Trophoblast cell (in vitro differentiated cells and primary cell): ENCODE measurements at regions not wholly inside any gene's neighbourhood (a gene's known extent, or its start where the extent isn't known, plus 50 kb on each side); places are given as distances from the start of the nearest gene placed in this dataset.

Experiments used
- DNase-seq, 2 donors: peaks; one replicate each; pipeline ENCODE4 v3.0.0-alpha.2; 2016
- H2AFZ ChIP-seq: 2 replicates; pipeline ENCODE4 v1.6.1; 2013; ENCODE audit warnings: low read length, moderate library complexity, mild to moderate bottlenecking; ENCODE audit not compliant: insufficient read depth, poor library complexity
- H2AK5ac ChIP-seq: 2 replicates; pipeline ENCODE4 v1.6.1; 2013; ENCODE audit warnings: mild to moderate bottlenecking, low read length
- H2BK120ac ChIP-seq: 2 replicates; pipeline ENCODE4 v1.6.1; 2013; ENCODE audit warnings: low read length, mild to moderate bottlenecking, moderate library complexity; ENCODE audit not compliant: insufficient read depth, poor library complexity
- H2BK12ac ChIP-seq: 2 replicates; pipeline ENCODE4 v1.6.1; 2013; ENCODE audit warnings: mild to moderate bottlenecking, low read length, moderate library complexity
- H2BK5ac ChIP-seq: 2 replicates; pipeline ENCODE4 v1.6.1; 2013; ENCODE audit warnings: low read length, low read depth, moderate library complexity, mild to moderate bottlenecking; ENCODE audit not compliant: poor library complexity
- H3K14ac ChIP-seq: 2 replicates; pipeline ENCODE4 v1.6.1; 2013; ENCODE audit warnings: mild to moderate bottlenecking, low read length
- H3K18ac ChIP-seq: 2 replicates; pipeline ENCODE4 v1.6.1; 2013; ENCODE audit warnings: mild to moderate bottlenecking, low read length
- H3K23ac ChIP-seq: 2 replicates; pipeline ENCODE4 v1.6.1; 2013; ENCODE audit warnings: low read length
- H3K27ac ChIP-seq: 2 replicates; pipeline ENCODE4 v1.5.1; 2013; ENCODE audit warnings: low read depth, mild to moderate bottlenecking, inconsistent platforms, low read length, moderate library complexity
- H3K27me3 ChIP-seq: 2 replicates; pipeline ENCODE4 v1.6.1; 2013; ENCODE audit warnings: inconsistent platforms, mild to moderate bottlenecking, low read length, moderate library complexity; ENCODE audit not compliant: insufficient read depth
- H3K36me3 ChIP-seq, 2 experiments: 1 replicate in 1 of 2; 2 replicates in 1 of 2; pipeline ENCODE4 v1.6.1; 2013; ENCODE audit warnings: low read length in 2 of 2, mild to moderate bottlenecking in 2 of 2, moderate library complexity in 1 of 2; ENCODE audit not compliant: insufficient read depth in 2 of 2, control insufficient read depth in 1 of 2
- H3K4ac ChIP-seq: 2 replicates; pipeline ENCODE4 v1.6.1; 2013; ENCODE audit warnings: low read depth, mild to moderate bottlenecking, low read length, moderate library complexity
- H3K4me1 ChIP-seq, 2 experiments: 1 replicate in 1 of 2; 2 replicates in 1 of 2; pipeline ENCODE4 v1.6.1; 2013; ENCODE audit warnings: low read length in 2 of 2, mild to moderate bottlenecking in 2 of 2, moderate library complexity in 1 of 2; ENCODE audit not compliant: insufficient read depth in 2 of 2, control insufficient read depth in 1 of 2
- H3K4me2 ChIP-seq: 2 replicates; pipeline ENCODE4 v1.6.1; 2013; ENCODE audit warnings: inconsistent platforms, mild to moderate bottlenecking, low read length, moderate library complexity
- H3K4me3 ChIP-seq: 2 replicates; pipeline ENCODE4 v1.5.1; 2013; ENCODE audit warnings: mild to moderate bottlenecking, low read depth, low read length, inconsistent platforms
- H3K79me1 ChIP-seq: one replicate; pipeline ENCODE4 v1.6.1; 2013; ENCODE audit warnings: low read length
- H3K79me2 ChIP-seq: 2 replicates; pipeline ENCODE4 v1.6.1; 2013; ENCODE audit warnings: low read length, mild to moderate bottlenecking; ENCODE audit not compliant: control insufficient read depth, insufficient read depth, poor library complexity
- H3K9ac ChIP-seq: 2 replicates; pipeline ENCODE4 v1.6.1; 2013; ENCODE audit warnings: mild to moderate bottlenecking, low read length
- H3K9me3 ChIP-seq: 2 replicates; pipeline ENCODE4 v1.6.1; 2013; ENCODE audit warnings: low read depth, mild to moderate bottlenecking, control low read depth, inconsistent platforms, low read length; ENCODE audit not compliant: insufficient read depth
- H4K12ac ChIP-seq: 2 replicates; pipeline ENCODE4 v1.6.1; 2013; ENCODE audit warnings: low read depth, mild to moderate bottlenecking, low read length, moderate library complexity
- H4K8ac ChIP-seq: 2 replicates; pipeline ENCODE4 v1.6.1; 2013; ENCODE audit warnings: low read depth, mild to moderate bottlenecking, low read length, moderate library complexity
- H4K91ac ChIP-seq: one replicate; pipeline ENCODE4 v1.6.1; 2013; ENCODE audit warnings: low read depth, mild to moderate bottlenecking, low read length, moderate library complexity
- WGBS: extraction: QIAGEN DNeasy Blood & Tissue Kit; methylation state at CpG from one replicate; pipeline ENCODE4 v1.1.7; 2013; ENCODE audit warnings: missing lambda C conversion rate; ENCODE audit not compliant: insufficient read length, insufficient coverage; ENCODE audit errors: extremely low coverage; 5-methylcytosine and 5-hydroxymethylcytosine counted together

DNA sequence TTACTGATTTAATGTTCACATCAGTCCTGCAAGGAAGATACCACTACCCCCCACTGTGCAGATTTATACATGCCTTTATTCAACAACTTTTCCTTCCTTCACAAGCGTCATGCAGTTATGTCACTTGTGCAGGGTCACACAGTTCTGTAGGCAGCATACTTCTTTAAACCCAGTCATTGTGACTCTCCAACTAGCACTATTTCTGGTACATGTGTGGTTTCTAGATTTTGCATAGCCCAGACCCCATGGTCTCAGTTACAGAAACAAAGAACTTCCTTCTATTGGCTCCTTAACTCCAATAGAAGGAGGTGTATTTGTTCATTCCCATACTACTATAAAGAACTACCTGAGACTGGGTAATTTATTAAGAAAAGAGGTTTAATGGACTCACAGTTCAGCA lies 333.1 kb downstream of the ZNF516 start:
- Histone ChIP-seq H4K91ac (no peak overlapping the region), H3K27ac (no peak overlapping the region), H3K4me2 (no peak overlapping the region), H3K79me2 (no peaks in the 10 kb centered on the region), H2BK120ac (no peak overlapping the region), H3K9ac (no peak overlapping the region), H3K9me3 (peaks cover 2% of the 10 kb centered on the region), H3K18ac (no peak overlapping the region), H3K23ac (no peak overlapping the region), H3K14ac (no peak overlapping the region), H3K4me1 (no peaks in the 10 kb centered on the region), H3K79me1 (no peaks in the 10 kb centered on the region), H4K12ac (no peak overlapping the region), H2AK5ac (no peak overlapping the region), H4K8ac (no peak overlapping the region), H2AFZ (no peak overlapping the region), H2BK12ac (no peak overlapping the region), H3K4me3 (no peak overlapping the region), H3K4ac (no peak overlapping the region), H2BK5ac (no peak overlapping the region), H3K36me3 (no peaks in the 10 kb centered on the region), H3K27me3 (no peaks in the 10 kb centered on the region)
- no CpG with 5 or more reads among the region's 1 CpG for WGBS
- no peak for DNase-seq

DNA sequence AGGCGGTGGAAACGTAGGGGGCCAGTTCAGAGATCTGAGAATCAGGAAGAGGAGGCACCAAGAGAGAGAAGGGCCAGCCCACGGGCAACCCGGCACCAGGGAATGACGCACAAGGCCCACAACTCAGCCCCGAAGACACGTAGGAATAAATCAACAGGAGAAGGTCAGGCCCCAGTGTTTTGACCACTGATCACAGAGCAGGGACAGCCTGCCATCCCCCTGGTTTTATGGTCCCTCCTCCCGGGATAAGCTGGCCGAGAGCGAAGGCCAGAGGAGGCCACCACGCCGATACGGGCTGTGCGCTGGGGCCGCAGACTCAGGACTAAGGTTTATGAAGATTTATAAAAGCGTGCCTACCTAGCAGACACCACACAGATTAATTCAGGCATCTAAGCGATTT lies 341.4 kb downstream of the ZNF516 start:
- H4K12ac ChIP-seq, result no peak overlapping the region
- H4K8ac ChIP-seq, result no peak overlapping the region
- no peak overlapping the region for H3K4me3 ChIP-seq
- no peak overlapping the region for H4K91ac ChIP-seq
- no peak overlapping the region for H3K9ac ChIP-seq
- DNase-seq, result no peak
- H2BK120ac ChIP-seq, result no peak overlapping the region
- no peak overlapping the region for H3K23ac ChIP-seq
- H2BK12ac ChIP-seq, result no peak overlapping the region
- no peak overlapping the region for H2BK5ac ChIP-seq
- H3K14ac ChIP-seq, result no peak overlapping the region
- no peak overlapping the region for H2AK5ac ChIP-seq
- H3K79me1 ChIP-seq, result no peaks in the 10 kb centered on the region
- no peak overlapping the region for H2AFZ ChIP-seq
- no peak overlapping the region for H3K4ac ChIP-seq
- H3K9me3 ChIP-seq, result peaks cover 2% of the 10 kb centered on the region
- no peak overlapping the region for H3K4me2 ChIP-seq
- no CpG with 5 or more reads among the region's 17 CpGs for WGBS
- H3K4me1 ChIP-seq, result no peaks in the 10 kb centered on the region
- no peak overlapping the region for H3K27ac ChIP-seq
- H3K18ac ChIP-seq, result no peak overlapping the region
- no peaks in the 10 kb centered on the region for H3K36me3 ChIP-seq
- no peaks in the 10 kb centered on the region for H3K79me2 ChIP-seq
- no peaks in the 10 kb centered on the region for H3K27me3 ChIP-seq

DNA sequence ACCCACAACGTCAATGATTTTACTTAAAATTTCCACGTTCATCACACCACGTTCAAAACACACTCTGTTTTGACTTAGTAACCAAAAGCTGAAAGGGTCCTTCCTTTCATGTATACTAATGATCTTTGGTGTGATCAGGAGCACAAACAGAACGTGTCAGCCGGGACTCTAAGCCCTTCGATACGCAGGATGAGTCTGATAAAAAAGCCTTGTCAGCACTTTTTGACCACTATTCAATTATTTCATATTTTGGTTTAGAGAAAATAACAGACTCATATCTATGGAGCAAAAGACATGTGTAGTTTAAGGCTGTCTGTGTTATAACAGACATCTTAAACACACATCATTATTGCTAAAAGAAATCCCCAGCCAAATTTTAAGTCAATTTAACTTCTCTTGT lies 345.3 kb downstream of the ZNF516 start:
- WGBS, result no CpG with 5 or more reads among the region's 7 CpGs

DNA sequence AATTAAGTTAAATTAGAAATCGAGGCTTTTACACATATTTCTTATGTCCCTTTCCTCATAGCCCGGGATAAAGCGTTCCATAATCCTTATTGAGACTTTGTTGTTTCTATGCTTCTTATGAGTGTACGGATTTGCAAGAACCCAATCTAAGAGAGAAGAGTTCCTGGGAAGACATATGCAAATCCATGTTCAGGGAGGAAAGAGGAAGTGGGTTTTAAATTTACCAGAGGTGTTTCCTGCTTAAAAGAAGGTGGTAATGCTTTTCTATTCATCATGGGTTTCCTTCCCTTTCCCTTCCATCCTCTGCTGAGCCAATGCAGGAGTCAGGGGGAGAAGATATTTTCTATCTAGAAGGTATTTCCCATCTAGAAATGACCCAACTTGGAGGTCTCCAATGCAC lies 345.8 kb downstream of the ZNF516 start:
- Histone ChIP-seq H3K9ac (no peak overlapping the region), H2BK12ac (no peak overlapping the region), H3K23ac (no peak overlapping the region), H2BK5ac (no peak overlapping the region), H4K8ac (no peak overlapping the region), H3K27me3 (no peaks in the 10 kb centered on the region), H3K4ac (no peak overlapping the region), H3K36me3 (no peaks in the 10 kb centered on the region), H3K14ac (no peak overlapping the region), H3K4me3 (no peak overlapping the region), H4K91ac (no peak overlapping the region), H3K4me2 (no peak overlapping the region), H4K12ac (no peak overlapping the region), H2BK120ac (no peak overlapping the region), H2AFZ (no peak overlapping the region), H3K27ac (no peak overlapping the region), H3K4me1 (no peaks in the 10 kb centered on the region), H3K18ac (no peak overlapping the region), H3K9me3 (peaks cover 2% of the 10 kb centered on the region), H3K79me2 (no peaks in the 10 kb centered on the region), H3K79me1 (no peaks in the 10 kb centered on the region), H2AK5ac (no peak overlapping the region)
- no peak for DNase-seq
- WGBS, result no CpG with 5 or more reads among the region's 4 CpGs

More for the DNA sequence above, 345.3 kb downstream of the ZNF516 start:
- Histone ChIP-seq H2AK5ac (no peak overlapping the region), H3K79me2 (no peaks in the 10 kb centered on the region), H3K9me3 (peaks cover 2% of the 10 kb centered on the region), H3K23ac (no peak overlapping the region), H3K27me3 (no peaks in the 10 kb centered on the region), H3K79me1 (no peaks in the 10 kb centered on the region), H4K8ac (no peak overlapping the region), H3K4ac (no peak overlapping the region), H3K4me3 (no peak overlapping the region), H2BK12ac (no peak overlapping the region), H3K36me3 (no peaks in the 10 kb centered on the region), H2AFZ (no peak overlapping the region), H3K27ac (no peak overlapping the region), H3K18ac (no peak overlapping the region), H4K91ac (no peak overlapping the region), H2BK120ac (no peak overlapping the region), H3K4me2 (no peak overlapping the region), H3K4me1 (no peaks in the 10 kb centered on the region), H2BK5ac (no peak overlapping the region), H4K12ac (no peak overlapping the region), H3K9ac (no peak overlapping the region), H3K14ac (no peak overlapping the region)
- no peak for DNase-seq
